GM18498 (cell line): ENCODE measurements at regions not wholly inside any gene's neighbourhood (a gene's known extent, or its start where the extent isn't known, plus 50 kb on each side); places are given as distances from the start of the nearest gene placed in this dataset.
"Not testable (repeated sequence)": the region's sequence is repeated elsewhere in the genome, so short reads cannot be mapped to it uniquely, and the experiment has no call there.

Experiments
- ATAC-seq: cut with Tn5 transposase; IDR thresholded peaks from one replicate; pipeline ENCODE4 v1.9.1; 2021; ENCODE audit warnings: mild to moderate bottlenecking, moderate library complexity; ENCODE audit not compliant: unreplicated experiment

DNA sequence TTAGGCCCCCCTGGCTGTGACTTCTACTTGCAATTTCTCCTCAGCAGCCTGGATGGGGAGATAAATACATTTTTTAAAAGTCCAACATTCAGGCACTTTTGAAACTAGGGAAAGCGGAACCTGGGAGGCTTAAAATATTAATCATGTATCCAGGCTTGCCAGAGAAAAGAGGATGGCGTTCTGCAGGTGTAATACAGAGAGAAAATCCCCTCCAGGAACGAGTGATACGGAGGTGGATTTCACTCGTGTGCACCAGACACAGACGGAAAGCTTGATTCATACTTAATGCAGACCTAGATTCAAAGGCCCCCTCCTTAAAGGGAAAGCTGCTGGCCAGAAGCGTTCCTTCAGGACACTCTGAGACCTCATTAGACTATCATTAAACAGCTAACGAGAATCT, 354.0 kb upstream of the BOD1L1 start:
- no peak for ATAC-seq

DNA sequence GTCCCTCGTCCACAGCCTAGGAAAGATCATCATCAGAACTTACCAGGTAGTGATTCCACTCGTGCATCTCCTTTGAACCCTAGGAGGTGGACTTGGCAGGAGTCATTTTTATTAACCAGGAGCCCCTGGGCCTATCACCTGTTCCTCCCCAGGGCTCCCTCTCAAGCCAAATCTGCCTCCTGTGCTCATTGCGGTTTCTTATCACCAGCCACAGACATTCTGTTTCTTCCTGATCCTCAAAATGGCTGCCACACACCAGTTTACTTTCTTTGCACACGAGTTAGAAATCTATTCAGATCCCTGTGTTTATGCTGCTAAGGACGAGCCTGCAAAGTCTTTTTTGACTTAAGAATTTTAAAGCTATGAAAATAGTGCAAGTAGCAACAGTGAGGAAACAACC, 354.5 kb upstream of the BOD1L1 start:
- ATAC-seq: no peak

DNA sequence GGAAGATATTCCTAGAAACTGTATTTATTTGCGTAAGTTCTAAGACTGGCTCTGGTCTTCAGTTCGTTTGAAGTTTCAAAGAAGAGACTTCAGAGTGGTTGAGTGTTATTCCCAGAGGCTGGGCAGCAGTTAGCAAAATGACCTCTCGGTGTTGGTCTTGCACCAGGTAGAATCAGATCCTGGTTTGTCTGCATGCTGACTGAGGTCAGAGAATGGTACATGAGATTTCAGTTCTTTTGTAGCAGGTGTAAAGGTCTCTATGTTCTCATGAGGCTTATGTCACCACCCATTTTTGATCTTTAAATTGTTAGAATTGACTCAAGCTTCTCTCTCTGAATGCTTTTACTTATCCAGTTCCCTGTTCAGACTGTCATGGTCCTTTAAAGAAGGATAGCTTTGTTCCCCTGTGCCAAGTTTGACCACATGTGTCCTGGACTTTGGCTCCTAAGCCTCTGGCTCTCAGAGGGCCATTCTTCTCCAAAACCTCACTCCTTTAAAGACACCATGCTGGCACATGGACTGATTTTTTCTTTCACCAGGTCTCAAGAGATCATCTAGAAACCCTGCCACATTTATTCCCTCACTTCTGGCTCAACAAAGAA, 355.8 kb upstream of the BOD1L1 start:
- ATAC-seq: no peak

DNA sequence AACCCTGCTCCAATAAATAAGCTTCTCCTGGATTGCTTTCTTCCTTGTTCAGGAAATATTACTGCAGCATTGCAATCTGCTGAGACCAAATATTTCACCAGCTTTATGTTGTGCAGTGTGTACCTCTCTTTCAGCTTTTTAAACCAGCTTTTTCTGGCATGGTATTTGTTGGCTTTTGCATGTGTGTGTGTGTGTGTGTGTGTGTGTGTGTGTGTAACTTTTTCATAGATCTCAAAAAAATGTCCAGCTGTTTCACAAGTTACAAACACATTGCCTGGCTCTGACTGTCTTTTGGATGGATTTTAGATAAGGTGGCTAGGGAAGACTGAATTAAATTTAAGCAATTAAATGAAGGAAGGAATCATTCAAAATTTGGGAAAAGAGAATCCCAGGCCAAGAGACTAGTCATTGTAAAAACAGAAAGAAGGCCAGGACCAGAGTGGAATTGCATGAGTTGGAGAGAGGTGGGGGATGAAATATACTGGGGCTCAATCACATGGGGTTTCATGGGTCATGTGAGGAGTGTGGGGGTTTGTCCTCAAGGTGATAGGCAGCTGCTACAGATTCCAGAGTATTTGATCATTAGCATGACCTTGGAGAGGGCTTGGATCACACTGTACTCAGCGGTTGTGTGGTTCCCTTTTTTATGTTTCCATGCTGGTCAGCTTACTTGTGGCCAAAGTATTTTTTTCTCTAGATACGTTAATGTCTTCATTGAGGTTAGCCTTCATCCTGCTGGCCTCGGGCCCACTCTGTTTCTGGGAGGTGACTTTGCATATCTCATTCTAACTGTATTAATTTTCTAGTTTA, 357.7 kb upstream of the BOD1L1 start:
- ATAC-seq: no peak

DNA sequence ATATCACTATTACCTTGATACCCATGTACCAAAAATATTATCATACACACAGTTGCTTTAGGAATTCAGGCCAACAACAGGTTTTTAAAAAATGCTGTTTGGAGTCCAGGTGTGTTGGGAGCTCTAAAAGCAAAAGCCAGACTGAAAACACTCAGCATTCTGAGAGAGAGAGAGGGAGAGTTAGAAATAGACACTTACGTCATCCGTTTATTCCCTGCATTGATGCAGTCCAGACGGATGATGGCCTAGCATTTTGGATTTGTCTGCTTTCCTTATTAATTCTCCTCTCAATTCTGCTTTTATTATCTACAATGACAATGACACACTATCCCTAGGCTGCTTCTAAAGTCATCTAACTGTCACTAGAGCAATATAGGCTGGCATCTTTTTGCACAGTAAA, 358.3 kb upstream of the BOD1L1 start:
- no peak for ATAC-seq

DNA sequence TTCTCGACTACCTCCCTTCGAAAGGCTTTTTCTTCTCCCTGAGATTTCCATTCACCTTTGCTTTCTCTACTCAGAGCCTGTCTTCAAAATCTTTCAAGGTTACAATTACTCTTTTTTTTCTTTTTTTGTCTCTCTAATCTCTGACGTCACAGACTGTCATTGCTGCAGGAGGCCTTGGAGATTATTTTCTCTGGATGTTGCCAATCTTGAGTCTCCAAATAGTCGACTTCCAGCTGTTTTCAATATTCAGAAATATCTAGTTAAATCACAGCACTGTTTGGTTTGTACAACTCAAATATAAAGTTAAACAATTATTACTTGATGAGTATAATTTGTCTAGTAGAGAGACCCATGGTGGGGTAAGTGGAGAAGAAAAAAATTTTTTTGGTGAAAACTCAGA, 359.0 kb upstream of the BOD1L1 start:
- ATAC-seq: no peak

DNA sequence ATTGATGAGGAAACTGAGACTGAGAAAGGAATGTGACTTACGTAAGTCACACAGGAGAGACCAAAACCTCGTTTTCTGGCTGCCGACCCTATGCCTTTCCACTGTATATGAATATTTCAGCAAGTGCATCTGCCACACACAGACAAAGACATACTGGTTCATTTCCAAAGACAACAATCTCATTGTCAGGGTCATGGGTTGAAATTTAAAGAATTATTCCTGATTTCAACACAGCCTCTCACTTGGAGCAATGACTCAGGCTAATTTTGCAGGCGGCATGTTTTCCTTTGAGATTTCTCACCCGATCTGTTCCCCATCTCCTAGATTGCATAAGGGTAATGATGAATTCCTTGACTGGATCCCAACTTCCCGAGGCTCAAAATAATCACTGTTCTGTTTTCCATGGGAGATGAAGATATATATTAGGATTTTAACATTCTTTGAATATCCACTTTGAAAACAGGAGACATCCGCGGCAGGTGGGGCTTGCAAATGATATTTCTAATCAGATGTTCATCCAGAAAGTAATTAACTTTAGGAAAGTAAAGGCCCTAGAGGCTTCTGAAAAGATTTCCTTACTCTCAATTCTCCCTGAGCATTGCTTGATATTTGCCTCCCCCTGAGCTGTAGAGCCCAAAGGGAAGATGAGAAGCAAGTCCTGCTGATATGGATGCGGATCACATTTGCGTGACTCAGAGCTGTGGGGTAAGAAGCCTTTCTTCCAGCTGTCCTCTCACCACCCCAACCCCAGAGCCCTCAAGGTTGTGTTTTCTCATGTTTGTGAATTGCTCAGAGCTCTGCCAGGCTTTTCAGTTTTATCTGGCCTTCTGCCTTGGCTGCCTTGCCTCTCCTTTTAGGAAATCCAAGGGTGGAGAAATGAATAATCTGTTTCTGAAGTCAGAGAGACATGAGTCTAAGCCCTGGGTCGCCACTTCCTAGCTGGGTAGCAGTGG, 361.1 kb upstream of the BOD1L1 start:
- ATAC-seq: no peak

DNA sequence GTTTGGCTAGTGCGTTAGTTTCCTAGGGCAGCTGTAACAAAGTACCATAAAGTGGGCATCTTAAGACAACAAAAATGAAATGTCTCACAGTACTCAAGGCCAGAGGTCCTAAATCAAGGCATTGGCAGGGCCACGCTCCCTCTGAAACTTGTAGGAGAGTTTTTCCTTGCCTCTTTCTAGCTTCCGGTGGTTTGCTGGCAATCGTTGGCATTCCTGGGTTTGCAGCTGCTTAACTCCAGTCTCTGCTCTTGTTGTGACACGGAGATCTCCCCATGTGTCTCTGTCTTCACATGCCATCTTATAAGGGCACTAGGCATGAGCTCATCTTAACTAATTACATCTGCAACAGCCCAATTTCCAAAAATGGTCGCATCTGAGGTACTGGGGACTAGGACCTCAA, 362.0 kb upstream of the BOD1L1 start:
- no peak for ATAC-seq

DNA sequence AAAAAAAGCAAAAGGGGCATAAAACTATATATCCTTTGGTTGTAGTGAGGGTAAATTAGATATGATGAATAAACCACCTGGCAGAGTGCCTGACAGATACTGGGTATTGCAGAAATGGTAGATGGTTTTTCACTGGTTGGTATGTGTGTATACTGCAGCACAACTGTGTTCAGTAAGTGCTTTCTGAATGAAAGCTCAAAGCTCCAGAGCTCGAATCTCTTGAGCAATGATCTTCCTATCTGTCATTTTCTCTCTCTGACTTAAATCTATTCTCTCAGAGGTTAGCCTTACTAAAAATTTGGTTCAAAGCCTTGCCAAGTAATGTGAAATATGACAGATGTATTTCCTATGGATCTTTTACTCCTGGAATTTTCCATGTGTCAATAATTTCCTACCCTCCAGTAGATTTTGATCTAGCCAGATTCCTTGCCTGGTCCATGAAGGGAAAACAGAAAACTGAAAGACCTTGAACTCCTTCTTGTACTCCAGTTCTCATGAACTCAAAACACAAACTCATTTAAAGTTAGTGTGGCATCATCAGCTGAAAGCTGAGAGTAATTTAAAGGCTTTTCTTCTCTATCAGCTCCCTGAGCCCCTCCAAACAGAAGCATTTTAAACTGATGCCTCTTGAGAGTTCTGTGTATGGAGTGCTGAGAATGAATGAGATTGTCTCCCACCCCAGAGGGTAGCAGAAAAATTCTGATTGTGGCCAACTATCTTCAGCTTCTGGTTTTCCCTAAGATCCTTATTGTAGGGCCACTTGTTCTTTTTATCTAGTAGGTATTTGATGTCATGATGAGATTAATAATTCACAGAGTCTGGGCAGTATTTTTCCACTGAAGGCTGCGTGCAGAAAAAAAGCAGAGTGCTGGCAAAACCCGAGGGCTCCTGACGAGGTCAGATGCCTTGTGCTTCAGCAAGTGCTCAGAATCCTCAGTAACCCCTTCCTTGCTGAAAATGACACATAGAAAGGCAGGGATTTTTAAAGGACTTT, 363.4 kb upstream of the BOD1L1 start:
- no peak for ATAC-seq

DNA sequence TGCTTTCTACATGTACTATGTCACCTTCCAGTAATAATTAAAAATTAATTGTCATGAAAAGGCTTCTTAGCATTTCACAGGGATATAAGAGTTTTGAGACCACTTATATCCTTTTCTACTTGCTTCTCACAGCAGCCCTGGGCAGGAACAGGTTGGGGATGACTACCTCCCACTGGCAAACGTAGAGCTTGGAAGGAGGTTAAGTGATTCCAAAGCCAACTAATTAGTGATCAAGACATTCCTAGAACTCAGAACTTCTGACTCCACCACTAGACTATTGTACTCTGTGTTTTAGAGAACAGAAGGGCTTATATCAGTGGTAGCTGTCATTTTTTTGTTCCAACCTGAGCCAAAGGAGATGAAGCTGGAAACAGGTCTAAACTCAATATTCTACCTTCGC, 364.5 kb upstream of the BOD1L1 start:
- no peak for ATAC-seq

DNA sequence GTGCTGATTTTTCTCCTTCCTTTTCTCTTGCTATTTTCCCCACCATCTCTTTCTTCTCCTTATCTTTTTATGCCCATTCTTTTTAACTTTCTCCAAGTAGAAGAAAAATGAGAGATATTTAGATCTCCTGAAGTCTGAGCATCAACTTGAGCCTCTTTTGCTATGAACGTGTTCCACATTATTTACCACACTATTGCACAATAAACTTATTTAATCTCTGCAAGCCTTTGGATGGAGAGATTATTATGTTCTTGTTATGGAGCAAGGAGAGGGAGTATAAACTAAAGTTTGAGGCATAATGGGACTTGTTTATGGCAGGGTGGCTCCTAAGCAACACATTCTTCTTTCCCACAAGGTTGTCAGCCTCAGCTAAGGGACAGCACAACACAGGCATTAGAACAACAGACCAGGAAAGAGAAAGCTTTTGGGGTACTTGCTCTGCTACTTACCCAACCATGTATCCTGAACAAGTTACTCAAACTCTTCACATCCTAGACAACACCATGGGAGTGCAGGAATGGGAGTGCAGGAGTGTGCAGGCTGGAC, 365.5 kb upstream of the BOD1L1 start:
- no peak for ATAC-seq

DNA sequence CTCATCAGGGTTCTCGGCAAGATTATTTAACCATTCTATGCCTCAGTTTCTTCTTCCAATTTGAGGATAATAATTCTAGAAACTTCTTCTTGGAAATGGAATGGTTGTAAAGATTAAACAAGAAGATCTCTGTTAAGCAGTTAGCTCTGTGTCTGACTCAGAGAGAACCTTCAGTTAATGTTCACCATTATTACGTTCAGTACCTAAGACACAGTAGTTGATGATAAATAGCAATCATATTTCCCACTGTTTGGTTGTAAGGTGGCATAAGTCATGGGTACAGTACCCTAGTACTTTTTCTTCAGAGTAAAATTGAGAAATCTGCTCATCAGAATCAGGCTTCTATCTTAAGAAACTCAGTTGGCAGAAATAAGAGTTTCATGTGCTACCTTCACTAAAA, 366.5 kb upstream of the BOD1L1 start:
- no peak for ATAC-seq

DNA sequence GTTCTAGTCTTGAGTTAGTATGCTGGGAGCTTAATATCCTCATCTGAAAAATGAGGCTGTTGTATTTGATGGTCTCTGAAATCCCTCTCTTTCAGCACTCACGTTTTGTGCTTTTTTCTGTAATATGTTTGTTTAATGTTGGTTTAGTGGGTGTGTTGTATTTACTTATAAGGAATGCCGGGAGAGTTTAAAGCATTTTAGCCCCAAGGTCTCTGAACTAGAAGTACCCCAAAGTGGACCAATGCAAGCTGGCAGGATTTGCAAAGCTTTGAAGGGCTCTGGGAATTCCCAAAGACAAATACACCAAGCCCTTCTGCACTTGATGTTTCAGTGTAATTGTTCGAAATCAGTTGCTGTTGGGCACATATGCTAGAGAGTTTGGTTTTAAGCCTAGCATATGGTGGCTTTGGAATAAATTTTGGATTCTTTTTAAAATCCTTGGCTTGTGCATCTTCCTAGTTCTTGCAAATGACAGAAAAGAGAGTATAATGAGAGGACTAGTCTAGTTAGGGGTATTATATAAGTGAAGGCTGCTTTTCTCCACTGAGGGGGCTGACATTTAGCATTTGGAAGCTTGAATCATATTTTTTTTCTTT, 371.4 kb upstream of the BOD1L1 start:
- no peak for ATAC-seq

DNA sequence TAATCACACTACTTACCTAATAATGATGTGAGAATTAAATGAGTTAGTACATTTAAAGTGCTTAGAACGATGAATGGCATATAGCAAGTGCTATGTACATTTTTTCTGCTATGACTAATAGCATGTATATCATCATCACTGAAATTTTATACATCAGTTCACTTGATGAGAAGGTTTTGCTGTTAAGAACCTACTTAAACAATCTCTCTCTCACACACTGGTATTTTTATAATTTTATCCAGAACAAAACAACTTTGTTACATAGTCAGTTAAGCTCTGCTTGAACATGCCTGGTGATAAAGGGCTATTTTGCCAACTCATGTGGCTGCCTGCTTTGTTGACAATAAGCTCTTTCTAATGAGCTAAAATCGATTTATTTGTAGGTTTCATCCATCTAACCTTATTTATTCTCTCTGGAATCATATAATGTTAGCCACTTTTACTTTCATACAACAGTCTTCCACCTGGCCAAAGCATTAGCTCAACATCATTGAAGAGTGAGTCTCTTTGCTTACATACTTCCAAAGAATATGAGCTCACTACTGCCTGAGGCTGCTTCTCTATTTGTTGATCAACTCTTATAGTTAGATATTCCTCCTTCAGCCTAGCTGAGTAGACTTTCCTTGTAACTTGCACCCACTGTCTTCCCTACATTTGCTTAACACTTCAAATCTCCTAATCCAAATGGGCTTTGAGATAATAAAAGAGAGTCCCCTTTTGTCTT, 372.7 kb upstream of the BOD1L1 start:
- no peak for ATAC-seq

DNA sequence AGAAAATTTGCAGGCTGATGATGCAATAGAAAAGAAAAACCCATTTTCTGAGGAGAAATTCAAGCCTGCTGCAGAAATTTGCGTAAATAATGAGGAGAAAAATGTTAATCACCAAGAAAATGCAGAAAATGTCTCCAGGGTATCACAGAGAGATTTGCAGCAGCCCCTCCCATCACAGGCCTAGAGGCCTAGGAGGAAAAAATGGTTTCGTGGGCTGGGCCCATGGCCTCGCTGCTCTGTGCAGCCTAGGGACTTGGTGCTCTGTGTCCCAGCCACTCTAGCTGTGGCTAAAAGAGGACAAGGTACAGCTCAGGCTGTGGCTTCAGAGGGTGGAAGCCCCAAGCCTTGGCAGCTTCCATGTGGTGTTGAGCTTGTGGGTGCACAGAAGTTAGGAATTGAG, 374.8 kb upstream of the BOD1L1 start:
- not testable (repeated sequence) for ATAC-seq

DNA sequence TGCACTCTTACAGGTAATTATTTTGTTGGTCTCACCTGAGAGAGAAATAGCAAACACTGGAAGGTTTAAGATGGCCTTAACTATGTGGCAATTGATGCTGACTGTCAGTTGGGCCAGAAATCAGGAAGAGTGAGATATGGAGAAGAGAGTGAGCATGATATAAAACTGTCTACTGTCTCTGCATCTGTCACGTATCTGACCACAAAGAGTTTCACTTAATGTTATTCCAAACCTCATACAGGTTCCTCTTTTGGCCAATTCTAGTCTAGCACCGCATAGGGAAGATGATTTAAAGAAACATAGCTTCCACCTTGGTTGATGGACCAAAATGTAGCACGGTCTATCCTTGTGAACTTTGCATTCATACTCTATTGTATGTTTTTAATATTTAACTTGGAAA, 381.0 kb upstream of the BOD1L1 start:
- ATAC-seq: no peak

DNA sequence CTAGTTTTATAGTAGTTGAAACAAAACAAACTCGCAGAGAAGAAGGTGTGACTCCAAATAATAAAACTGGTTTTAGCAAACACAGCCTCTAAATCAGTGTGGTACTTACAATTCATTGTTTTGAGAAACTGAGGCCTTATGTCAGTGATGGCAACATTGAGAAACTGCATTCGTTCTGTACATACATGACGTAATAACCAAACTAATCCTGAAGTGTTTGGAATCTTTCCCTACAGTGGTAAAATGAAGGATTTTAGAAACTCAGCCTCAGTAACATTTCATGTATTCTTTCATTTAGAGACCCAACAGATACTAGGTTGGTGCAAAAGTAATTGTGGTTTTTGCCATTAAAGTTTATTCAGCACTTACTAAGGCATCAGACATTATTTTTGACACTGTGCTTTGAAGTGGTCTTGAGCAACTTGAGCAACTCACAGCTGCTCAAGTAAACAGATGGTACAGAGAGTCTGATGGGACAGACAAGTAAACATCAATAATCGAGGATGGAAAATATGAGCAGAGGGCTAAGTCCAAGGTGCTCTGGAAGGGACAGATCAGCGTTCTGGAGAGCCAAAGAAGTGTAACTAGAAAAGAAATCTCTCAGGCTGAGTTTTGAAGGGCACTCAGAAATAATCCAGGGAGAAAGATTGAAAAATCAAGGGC, 390.8 kb upstream of the BOD1L1 start:
- ATAC-seq: no peak

DNA sequence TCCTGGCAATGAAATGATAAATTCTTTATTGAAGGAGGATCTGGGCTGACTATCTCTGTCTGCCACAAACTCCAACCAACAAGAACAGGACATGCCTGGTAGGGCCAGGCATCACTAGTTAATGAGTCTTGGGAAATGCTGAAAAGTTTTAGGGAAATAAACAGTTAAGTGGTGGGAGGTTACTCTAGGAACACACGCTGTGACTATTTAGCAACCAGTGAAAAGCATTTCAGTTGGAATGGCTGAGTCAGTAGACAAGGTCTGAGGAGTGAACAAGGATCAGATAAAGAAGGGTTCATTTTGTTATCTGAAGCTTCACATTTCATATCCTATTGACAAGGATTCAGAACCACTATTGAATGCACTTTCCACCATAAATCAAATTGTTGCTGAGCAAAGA, 394.9 kb upstream of the BOD1L1 start:
- ATAC-seq: no peak

DNA sequence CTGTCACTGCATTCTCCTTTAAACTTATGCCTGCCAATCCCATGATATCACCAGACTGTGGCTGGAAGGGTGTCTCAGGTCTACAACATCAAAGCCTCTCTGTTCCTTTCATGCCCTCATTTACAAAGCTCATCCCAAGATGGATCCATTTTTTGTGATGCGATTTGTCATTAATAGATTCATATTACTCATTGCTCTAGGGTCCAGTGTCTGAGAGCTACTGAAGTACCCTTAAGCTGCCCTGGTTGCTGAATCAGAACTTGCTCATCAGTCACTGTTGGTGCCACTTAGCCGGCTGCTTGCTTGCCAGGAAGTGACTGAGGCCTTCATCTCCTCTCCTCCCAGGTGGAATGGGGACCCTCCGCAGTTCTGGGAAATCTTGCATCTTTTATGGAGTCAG, 395.5 kb upstream of the BOD1L1 start:
- no peak for ATAC-seq
